ENCODE measurements at regions not wholly inside any gene's neighbourhood (a gene's known extent, or its start where the extent isn't known, plus 50 kb on each side); places are given as distances from the start of the nearest gene placed in this dataset.

GRCh38 chr18:32542221-32542798, 71.6 kb upstream of the GAREM1 start:
- peak; percentile 54 for DNase-seq

- DNase-seq: peak; percentile 47
Measured at GRCh38 chr18:32530947-32531651, 60.4 kb upstream of the GAREM1 start.

GRCh38 chr18:32529722-32530420, 59.2 kb upstream of the GAREM1 start:
- DNase-seq: no peak

- no peak for DNase-seq
Measured at GRCh38 chr18:32520771-32521170, 50.1 kb upstream of the GAREM1 start.

Data from NCI-H510A (cell line).